Left ventricle myocardium inferior (tissue), 1 donor: ENCODE measurements at regions not wholly inside any gene's neighbourhood (a gene's known extent, or its start where the extent isn't known, plus 50 kb on each side); places are given as distances from the start of the nearest gene placed in this dataset.

Source experiments
- DNase-seq: peaks from one replicate; pipeline ENCODE4 v3.0.0-alpha.2; 2020
- H3K27ac ChIP-seq: fragments of 200-600 bp; replicated peaks from 2 replicates; pipeline ENCODE4 v1.8.0; 2021
- H3K27me3 ChIP-seq: fragments of 200-600 bp; 2 replicates; pipeline ENCODE4 v1.8.0; 2021; ENCODE audit warnings: low read depth
- H3K36me3 ChIP-seq: fragments of 200-600 bp; 2 replicates; pipeline ENCODE4 v1.8.0; 2021
- H3K4me1 ChIP-seq: fragments of 200-600 bp; 2 replicates; pipeline ENCODE4 v1.8.0; 2021
- H3K4me3 ChIP-seq: fragments of 200-600 bp; 2 replicates; pipeline ENCODE4 v1.8.0; 2021; ENCODE audit warnings: mild to moderate bottlenecking, moderate library complexity
- H3K9me3 ChIP-seq: fragments of 200-600 bp; replicated peaks from 2 replicates; pipeline ENCODE4 v1.8.0; 2021
- intact Hi-C: fragments of 100-400 bp; cut with micrococcal nuclease; formaldehyde crosslinking; loops from one replicate; pipeline ENCODE4 v1.11.0; 2022
- TF ChIP-seq, protein P1 (sequence below): fragments of 200-600 bp; IDR thresholded peaks from 2 replicates; pipeline ENCODE4 v1.8.0; 2021; ENCODE audit warnings: antibody characterized with exemption, mild to moderate bottlenecking, borderline replicate concordance
- donor health status: DM: no; HTN: yes; CAD: no; lungs with severe emphysema.

- H3K27me3 ChIP-seq = no peaks in the 10 kb centered on the region
- no peak overlapping the region for H3K27ac ChIP-seq
- intact Hi-C loops = no loop called here
- no peaks in the 10 kb centered on the region for H3K36me3 ChIP-seq
- no peak for DNase-seq
- H3K4me1 ChIP-seq = no peaks in the 10 kb centered on the region
- TF ChIP-seq, protein P1, sequence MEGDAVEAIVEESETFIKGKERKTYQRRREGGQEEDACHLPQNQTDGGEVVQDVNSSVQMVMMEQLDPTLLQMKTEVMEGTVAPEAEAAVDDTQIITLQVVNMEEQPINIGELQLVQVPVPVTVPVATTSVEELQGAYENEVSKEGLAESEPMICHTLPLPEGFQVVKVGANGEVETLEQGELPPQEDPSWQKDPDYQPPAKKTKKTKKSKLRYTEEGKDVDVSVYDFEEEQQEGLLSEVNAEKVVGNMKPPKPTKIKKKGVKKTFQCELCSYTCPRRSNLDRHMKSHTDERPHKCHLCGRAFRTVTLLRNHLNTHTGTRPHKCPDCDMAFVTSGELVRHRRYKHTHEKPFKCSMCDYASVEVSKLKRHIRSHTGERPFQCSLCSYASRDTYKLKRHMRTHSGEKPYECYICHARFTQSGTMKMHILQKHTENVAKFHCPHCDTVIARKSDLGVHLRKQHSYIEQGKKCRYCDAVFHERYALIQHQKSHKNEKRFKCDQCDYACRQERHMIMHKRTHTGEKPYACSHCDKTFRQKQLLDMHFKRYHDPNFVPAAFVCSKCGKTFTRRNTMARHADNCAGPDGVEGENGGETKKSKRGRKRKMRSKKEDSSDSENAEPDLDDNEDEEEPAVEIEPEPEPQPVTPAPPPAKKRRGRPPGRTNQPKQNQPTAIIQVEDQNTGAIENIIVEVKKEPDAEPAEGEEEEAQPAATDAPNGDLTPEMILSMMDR = no peak
- H3K9me3 ChIP-seq = peaks cover 17% of the 10 kb centered on the region
- no peak overlapping the region for H3K4me3 ChIP-seq
Measured at GRCh38 chr2:192381082-192381481, 186.3 kb upstream of the TMEFF2 start.

- no peak overlapping the region for H3K4me3 ChIP-seq
- peaks cover 8% of the 10 kb centered on the region for H3K9me3 ChIP-seq
- intact Hi-C loops = no loop called here
- H3K27me3 ChIP-seq = no peaks in the 10 kb centered on the region
- no peak overlapping the region for H3K27ac ChIP-seq
- TF ChIP-seq, protein P1 = no peak
- no peaks in the 10 kb centered on the region for H3K4me1 ChIP-seq
- no peak for DNase-seq
- no peaks in the 10 kb centered on the region for H3K36me3 ChIP-seq
Measured at GRCh38 chr2:192379736-192380135, 185.0 kb upstream of the TMEFF2 start.

DNA sequence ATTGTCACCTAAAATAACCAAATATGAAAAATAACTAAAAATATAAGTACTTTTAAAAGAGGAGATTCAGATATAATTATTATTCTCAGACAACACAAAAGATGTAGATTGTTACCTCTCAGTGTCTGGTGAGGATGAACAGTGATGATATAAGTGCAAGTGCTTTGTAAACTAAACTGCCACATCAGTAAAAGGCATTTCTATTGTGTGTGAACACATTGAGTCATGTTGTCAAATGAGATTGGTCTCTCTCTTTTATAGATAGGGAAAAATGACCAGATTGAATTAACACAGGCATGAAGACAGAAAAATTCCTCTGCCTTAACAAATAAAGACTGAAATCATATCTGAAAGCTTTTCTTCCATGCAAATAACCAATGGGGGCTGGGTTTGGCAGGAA lies 182.4 kb upstream of the TMEFF2 start:
- no peak for DNase-seq
- no peaks in the 10 kb centered on the region for H3K36me3 ChIP-seq
- no peaks in the 10 kb centered on the region for H3K9me3 ChIP-seq
- H3K27ac ChIP-seq = no peak overlapping the region
- H3K4me3 ChIP-seq = no peak overlapping the region
- TF ChIP-seq, protein P1 = no peak
- H3K4me1 ChIP-seq = no peaks in the 10 kb centered on the region
- intact Hi-C loops = no loop called here
- H3K27me3 ChIP-seq = no peaks in the 10 kb centered on the region

- intact Hi-C loops = no loop called here
- Histone ChIP-seq H3K27me3 (no peaks in the 10 kb centered on the region), H3K27ac (no peak overlapping the region), H3K4me1 (no peaks in the 10 kb centered on the region), H3K9me3 (no peaks in the 10 kb centered on the region), H3K36me3 (no peaks in the 10 kb centered on the region), H3K4me3 (no peak overlapping the region)
- DNase-seq = no peak
- TF ChIP-seq, protein P1 = no peak
Measured at GRCh38 chr2:192373754-192374153, 179.0 kb upstream of the TMEFF2 start.

GRCh38 chr2:192373221-192373620 lies 178.5 kb upstream of the TMEFF2 start:
- H3K9me3 ChIP-seq = no peaks in the 10 kb centered on the region
- H3K4me3 ChIP-seq = no peak overlapping the region
- no peak for DNase-seq
- intact Hi-C loops = no loop called here
- no peaks in the 10 kb centered on the region for H3K27me3 ChIP-seq
- no peaks in the 10 kb centered on the region for H3K36me3 ChIP-seq
- TF ChIP-seq, protein P1 = no peak
- H3K4me1 ChIP-seq = no peaks in the 10 kb centered on the region
- no peak overlapping the region for H3K27ac ChIP-seq

- intact Hi-C loops = no loop called here
Measured at GRCh38 chr2:192369969-192370368, 175.2 kb upstream of the TMEFF2 start.

More at GRCh38 chr2:192369969-192370368, 175.2 kb upstream of the TMEFF2 start:
- no peaks in the 10 kb centered on the region for H3K27me3 ChIP-seq
- DNase-seq = no peak
- H3K4me1 ChIP-seq = no peaks in the 10 kb centered on the region
- H3K36me3 ChIP-seq = no peaks in the 10 kb centered on the region
- H3K27ac ChIP-seq = no peak overlapping the region
- TF ChIP-seq, protein P1 = no peak
- no peaks in the 10 kb centered on the region for H3K9me3 ChIP-seq
- H3K4me3 ChIP-seq = no peak overlapping the region
